ENCODE measurements at regions not wholly inside any gene's neighbourhood (a gene's known extent, or its start where the extent isn't known, plus 50 kb on each side); places are given as distances from the start of the nearest gene placed in this dataset.
"Not testable (repeated sequence)": the region's sequence is repeated elsewhere in the genome, so short reads cannot be mapped to it uniquely, and the experiment has no call there.

DNA sequence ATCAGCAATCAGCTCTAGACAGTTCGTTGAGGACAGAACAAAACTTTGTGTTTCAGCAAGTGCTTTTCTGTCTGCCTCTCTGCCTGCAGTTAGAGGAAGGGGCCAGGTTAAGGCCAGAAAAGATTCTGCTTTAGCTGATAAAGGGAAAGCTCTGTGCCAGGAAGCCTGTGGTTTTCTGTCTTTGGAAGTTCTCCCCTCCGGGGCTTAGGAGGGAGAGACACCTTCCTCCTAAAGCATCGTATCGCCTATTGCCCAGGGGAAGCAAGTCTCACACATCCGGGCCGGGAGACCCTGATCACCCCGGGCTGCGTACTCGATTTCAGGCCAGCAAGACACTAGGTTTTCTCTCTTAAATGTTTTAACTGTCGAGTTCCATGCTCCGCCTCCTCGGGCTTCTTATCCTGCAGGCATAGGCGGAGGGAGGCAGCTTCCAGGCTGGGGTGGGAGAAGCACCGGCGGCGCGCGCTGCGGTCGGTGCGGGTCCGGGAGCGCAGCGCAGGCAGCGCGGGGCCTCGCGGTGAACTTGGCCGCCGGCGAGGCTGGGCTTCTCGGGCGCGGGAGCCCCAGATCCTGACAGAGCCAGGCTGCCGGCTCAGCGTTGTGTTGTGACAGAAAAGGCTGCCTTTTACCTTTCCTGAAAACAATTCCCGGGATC lies 245.4 kb downstream of the BCL2L11 start:
- not testable (repeated sequence) for H3K9me3 Mint-ChIP-seq; H3K36me3 Mint-ChIP-seq; ATAC-seq; H3K27ac Mint-ChIP-seq; DNase-seq (ENCODE audit: low spot score in 2 of 2)

DNA sequence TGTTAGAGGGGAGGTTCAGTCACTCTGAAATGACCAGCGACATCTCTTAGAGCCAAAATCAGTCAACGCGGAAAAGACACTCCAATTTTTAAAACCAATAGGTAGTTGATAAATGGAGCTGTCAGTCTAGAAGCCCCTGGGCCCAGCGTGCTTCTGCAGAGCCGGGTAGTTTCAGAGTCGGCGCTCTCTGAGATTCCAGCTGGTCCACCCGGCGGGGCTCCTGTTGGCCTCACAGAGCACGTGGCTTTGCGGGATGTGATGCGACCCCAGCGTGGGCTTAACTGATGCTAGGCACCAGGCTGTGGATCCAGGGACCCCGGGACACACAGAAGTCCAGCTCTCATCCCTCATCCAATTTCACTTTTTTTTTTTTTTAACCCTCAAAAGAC lies 245.9 kb downstream of the BCL2L11 start:
- not testable (repeated sequence) for H3K27ac Mint-ChIP-seq; ATAC-seq; H3K9me3 Mint-ChIP-seq; DNase-seq (ENCODE audit: low spot score in 2 of 2); H3K36me3 Mint-ChIP-seq

DNA sequence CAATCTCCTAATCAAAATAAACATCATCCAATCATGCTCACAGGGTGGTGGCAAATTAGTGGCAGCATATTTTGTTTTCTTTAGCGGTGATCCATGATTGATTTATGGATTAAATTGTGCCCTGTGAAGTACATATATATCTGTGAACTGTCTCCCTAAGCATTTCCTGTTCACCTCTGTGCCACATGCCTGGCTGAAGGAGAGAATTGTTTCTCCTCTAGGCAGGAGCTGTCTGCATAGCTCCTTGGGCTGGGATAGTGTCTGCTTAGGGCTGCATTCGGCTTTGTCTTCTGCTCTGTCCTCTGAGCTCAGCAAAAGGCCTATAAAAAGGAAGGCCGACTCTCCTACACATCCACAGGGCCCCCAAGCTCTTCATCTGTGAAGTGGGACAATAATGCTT lies 246.4 kb downstream of the BCL2L11 start:
- not testable (repeated sequence) for DNase-seq (ENCODE audit: low spot score in 2 of 2); ATAC-seq; H3K9me3 Mint-ChIP-seq; H3K27ac Mint-ChIP-seq; H3K36me3 Mint-ChIP-seq

DNA sequence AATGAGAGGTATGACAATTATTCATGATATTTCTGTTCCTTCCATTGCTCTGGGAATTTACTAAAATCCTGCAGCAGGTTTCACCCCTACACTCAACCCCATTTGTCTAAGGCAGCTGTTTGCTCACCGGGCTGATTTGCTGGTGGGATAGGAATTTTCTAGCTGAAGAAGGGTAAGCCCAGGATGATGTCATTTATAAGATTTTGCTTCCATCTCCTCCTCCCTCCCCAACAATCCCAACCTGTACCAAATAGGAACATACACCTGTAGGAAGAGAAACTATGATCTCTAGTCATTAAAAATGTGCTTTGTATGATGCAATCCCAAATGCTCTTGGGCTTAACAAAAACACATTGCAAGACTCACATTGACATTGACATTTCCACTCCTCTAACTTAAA lies 247.2 kb downstream of the BCL2L11 start:
- ATAC-seq; H3K36me3 Mint-ChIP-seq; DNase-seq (ENCODE audit: low spot score in 2 of 2); H3K27ac Mint-ChIP-seq; H3K9me3 Mint-ChIP-seq: not testable (repeated sequence)

DNA sequence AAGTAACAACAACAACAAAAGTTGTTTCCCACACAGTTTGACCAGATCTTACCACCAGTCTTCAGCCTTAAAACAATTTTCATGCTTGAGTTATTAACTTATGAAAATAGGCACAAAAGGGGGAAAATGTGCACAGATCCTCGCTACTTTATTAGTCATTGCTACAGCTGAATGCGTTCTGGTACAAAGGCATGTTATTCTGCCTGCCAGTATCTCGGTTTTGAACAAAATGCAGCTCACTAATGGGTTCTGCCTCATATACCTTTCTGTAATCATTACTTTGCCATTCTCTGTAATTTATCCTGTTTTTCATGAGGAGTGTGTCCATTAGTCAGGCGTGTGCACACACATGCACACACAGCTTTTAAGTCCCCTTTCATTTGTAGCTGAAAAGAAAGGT lies 247.6 kb downstream of the BCL2L11 start:
- H3K9me3 Mint-ChIP-seq, H3K36me3 Mint-ChIP-seq: not testable (repeated sequence)

DNA sequence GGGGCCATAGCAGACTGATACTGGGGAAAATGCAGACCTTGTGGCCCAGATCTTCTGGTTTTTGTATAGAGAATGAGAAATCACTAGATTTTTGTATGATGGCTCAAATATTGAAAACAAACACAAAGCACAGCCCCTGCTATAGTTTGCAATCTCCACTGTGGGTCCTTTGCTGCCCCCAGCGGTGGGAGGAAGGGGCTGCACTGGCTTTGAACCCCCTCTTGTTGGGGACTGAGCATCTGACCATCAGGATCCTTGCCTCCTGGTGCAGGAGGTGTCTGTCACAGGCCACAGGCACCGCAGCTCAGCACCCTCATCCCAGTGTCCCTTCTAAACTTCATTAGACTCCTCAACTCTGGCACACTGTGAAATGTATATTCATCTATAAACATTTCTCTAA lies 252.3 kb downstream of the BCL2L11 start:
- not testable (repeated sequence) for H3K9me3 Mint-ChIP-seq; H3K36me3 Mint-ChIP-seq; ATAC-seq; H3K27ac Mint-ChIP-seq; DNase-seq (ENCODE audit: low spot score in 2 of 2)

More for the DNA sequence above, 247.6 kb downstream of the BCL2L11 start:
- not testable (repeated sequence) for DNase-seq (ENCODE audit: low spot score in 2 of 2); ATAC-seq; H3K27ac Mint-ChIP-seq

DNA sequence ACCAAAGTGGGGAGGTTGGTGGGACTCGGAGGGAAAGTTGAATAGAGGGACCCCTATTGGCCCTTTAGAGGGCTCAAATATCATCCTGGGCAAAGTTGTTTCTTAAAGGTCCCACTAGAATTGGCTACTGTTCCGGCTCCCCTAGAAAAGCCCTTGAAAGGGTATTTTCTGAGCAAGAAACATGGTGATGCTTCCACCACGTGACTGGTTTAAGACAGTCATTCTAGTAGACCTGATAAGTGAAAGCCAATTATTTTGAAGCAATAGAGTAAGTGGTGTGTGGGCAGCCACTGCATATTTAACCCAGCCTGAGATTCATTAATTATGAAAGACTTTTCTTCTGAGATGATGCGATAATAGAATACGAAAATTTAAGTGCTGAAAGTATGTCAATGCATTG lies 253.3 kb downstream of the BCL2L11 start:
- H3K9me3 Mint-ChIP-seq; H3K27ac Mint-ChIP-seq; H3K36me3 Mint-ChIP-seq; DNase-seq (ENCODE audit: low spot score in 2 of 2): not testable (repeated sequence)
- peak in 1 of 2 donors; percentile 34 for ATAC-seq

DNA sequence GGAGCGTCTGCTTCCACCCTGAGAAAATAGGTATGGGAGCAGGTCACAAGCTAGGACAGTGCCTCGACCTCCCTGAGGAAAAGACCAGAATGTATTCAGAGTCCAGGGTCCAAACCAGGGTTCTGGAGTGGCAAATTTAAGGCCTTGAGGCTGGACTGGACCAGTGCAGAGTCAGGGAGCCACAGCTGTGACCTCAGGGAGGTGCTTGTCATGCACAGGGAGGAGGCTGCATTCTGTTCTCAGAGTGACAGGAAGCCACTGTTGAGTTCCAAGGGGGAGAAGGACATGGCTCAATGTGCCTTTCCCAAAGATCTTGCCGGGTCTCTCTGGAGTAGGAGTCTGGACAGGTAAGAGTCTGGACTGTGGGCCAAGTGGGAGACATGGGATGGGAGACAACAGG lies 254.0 kb downstream of the BCL2L11 start:
- DNase-seq (ENCODE audit: low spot score in 2 of 2); H3K9me3 Mint-ChIP-seq; H3K36me3 Mint-ChIP-seq; H3K27ac Mint-ChIP-seq: not testable (repeated sequence)
- ATAC-seq = peak in 1 of 2 donors; percentile 39

DNA sequence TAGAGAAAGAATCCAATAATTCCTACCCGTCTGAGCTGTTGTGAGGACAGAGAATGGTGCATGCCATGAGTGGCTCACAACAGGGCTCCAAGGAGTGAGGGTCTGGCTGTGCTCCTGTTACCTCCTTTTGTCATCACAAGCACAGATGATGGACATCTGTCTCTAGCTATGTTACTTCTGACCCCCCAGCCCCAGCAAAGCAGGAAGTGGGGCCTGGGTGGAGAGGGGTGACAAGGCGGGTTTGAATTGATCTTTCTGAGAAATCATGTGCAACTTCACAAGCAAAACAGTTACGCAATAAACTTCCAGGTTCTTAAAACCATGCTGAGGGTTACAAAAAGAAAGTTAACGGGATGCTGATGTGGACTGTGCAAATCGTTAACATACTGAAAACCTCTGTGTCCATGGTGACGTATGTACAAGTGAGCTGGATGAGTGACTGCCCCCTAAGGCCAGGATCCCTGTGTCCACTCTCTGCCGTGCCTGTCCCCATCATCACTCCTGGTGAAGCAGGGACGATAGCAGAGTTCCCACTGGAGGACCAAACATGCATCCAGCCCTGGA lies 254.7 kb downstream of the BCL2L11 start:
- H3K36me3 Mint-ChIP-seq; ATAC-seq; H3K27ac Mint-ChIP-seq; H3K9me3 Mint-ChIP-seq; DNase-seq (ENCODE audit: low spot score in 2 of 2): not testable (repeated sequence)

DNA sequence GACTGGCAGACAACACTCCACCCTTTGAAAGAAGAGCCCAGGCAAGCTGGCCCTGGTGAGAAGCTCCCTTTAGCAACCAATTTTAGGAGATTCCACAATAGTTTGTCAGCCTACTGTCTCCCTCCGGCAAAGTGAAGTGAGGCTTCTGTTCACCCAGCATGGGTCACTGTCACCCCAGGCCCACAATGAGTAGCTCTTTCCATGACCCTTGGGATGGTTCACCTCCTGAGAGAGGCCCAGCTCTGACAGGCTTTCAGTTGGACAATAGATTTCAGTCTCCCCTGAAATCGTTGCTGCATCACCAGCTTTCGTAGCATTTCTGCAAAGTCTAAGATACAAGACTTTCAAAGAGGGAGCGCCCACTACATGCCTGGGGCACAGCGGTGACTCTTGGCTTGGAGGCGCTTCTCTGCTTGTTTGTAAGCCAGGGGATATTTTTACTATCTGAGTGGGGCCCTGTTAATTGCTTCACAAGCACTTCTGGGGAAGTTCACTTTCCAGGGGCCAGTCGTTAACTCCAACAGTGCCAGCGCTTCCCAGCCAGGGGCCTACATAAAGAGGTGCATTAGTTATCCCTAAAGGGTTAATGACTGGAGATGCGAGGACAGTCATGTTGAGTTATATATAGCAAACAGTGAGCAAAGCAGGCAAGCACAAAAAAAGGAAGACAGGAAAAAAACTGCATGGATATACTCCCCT lies 255.7 kb downstream of the BCL2L11 start:
- not testable (repeated sequence) for H3K36me3 Mint-ChIP-seq, ATAC-seq

DNA sequence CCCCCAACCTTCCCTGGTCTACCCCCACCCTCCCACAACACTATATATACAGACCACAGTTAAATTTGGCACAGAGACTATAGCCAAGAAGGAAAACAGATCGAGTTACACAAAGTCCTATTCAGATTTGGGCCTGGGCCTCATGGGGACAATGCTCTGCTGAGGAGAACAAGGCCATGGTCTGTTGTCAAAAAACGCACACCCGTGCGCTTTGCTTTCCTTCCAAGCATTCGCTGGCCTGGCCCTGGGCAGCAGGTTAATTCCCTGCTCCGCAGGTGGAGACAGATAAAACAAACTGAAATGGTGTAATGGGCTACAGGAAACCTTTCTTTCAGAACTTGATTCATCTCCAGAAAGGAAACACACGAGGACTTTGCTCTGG lies 256.2 kb downstream of the BCL2L11 start:
- DNase-seq (ENCODE audit: low spot score in 2 of 2); ATAC-seq; H3K9me3 Mint-ChIP-seq; H3K36me3 Mint-ChIP-seq; H3K27ac Mint-ChIP-seq: not testable (repeated sequence)

More for the DNA sequence above, 255.7 kb downstream of the BCL2L11 start:
- DNase-seq (ENCODE audit: low spot score in 2 of 2); H3K9me3 Mint-ChIP-seq; H3K27ac Mint-ChIP-seq: not testable (repeated sequence)

DNA sequence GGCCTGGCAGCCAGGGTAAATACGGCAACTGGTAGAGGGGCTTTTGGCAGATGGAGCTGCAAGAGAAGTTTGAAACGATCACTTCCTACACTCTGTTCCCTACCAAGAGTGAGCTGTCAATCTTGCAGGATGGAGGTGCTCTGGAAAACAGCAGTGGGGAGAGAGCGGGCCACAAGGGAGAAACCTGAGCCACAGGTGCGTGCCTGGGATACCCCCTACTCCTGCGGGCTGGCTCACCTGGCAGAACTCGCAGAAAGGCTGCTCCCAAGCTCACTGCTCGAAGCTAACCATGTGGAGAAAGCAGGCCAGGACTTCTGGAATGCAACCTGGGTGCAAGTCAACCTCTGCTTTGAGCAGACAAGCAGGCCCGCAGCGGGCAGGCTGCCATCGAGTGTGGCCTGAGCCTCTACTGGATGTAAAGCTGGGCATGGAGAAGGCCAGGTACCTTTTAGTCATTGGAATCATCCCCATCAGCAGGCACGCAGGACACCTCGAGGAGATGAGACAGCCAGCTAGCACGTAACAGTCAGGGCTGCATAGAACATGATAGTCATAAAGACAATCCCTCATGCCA lies 256.8 kb downstream of the BCL2L11 start:
- not testable (repeated sequence) for H3K9me3 Mint-ChIP-seq; H3K36me3 Mint-ChIP-seq; DNase-seq (ENCODE audit: low spot score in 2 of 2); H3K27ac Mint-ChIP-seq; ATAC-seq

DNA sequence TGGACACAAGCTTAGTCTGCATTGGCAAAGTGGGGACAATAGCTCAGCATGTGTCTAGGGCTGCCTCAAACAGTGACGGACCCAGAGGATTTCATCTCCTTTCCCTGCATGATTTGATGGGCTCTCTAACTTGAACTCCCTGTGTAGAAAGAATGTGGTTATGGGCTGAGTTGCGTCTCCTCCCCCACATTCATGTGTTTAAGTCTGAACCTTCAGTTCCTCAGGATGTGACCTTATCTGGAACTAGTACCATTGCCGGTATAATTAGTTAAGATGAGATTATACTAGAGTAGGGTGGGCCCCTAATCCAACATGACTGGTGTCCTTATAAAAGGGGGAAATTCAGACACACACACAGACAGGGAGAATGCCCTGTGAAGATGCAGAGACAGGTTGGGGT lies 257.6 kb downstream of the BCL2L11 start:
- not testable (repeated sequence) for H3K36me3 Mint-ChIP-seq; H3K27ac Mint-ChIP-seq; DNase-seq (ENCODE audit: low spot score in 2 of 2); H3K9me3 Mint-ChIP-seq
- ATAC-seq = peak in 1 of 2 donors; percentile 27

DNA sequence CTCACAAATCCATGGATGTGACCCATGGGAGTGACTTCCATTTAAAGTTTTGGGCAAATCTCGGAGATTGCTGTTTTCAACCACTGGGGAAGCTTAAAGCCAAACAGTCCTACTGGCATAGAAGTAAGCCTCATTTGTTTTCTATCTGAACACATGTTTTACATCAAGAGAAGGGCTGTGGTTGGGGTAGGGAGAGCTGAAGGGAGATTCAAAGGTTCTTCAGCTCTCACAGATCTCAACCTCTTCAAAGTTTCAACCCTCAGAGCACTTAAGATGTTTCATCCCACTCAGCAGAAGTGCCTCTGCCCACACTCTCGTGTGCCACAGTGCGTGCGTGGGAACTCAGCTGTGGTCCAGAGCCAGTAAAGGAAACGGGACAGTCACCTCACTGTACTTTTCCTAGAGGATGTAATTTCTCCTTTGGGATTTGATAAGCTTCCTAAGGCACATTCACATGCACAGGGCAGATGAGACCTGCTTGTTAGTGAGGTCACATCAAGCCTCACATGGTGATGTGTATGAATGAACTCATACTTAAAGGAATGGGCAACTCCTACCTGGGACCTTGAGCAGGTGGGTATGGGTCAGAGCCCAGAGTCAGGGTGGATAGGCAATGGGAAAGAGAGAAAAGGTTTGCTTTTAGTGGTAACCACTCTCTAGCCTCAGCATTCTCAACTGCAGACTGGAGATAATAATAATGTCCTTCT lies 260.2 kb downstream of the BCL2L11 start:
- not testable (repeated sequence) for DNase-seq (ENCODE audit: low spot score in 2 of 2); H3K36me3 Mint-ChIP-seq; H3K9me3 Mint-ChIP-seq; H3K27ac Mint-ChIP-seq
- ATAC-seq = peak; percentile 76 to 85

DNA sequence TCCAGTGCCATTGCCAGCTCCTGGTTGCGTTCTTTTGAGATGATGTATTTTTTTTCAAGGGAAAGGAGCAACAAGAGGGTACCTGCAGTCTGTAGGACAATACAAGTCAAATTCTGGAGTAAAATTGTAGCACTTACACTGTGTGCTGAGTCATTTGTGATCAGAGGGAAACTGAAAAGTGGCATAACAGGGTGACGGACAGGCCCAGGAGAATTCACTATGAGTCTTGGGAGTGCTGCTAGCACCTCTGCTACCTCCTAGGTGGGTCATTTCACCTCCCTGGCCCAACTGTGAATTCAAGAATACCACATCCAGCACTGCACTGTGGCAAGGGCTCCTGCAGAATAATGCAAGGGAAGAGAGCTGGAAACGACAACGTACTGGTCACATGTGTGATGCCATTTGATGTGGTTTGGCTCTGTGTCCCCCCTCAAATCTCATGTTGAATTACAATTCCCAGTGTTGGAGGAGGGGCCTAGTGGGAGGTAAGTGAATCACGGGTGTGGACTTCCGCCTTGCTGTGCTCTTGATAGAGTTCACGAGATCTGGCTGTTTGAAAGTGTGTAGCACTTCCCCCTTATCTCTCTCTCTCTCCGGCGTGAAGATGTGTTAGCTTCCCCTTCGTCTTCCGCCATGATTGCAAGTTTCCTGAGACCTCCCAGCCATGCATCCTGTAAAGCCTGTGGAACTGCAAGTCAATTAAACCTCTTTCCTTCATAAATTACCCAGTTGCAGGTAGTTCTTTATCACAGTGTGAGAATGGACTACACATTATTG lies 261.0 kb downstream of the BCL2L11 start:
- not testable (repeated sequence) for DNase-seq (ENCODE audit: low spot score in 2 of 2); H3K27ac Mint-ChIP-seq; H3K9me3 Mint-ChIP-seq; H3K36me3 Mint-ChIP-seq
- ATAC-seq = peak; percentile 59 to 65

DNA sequence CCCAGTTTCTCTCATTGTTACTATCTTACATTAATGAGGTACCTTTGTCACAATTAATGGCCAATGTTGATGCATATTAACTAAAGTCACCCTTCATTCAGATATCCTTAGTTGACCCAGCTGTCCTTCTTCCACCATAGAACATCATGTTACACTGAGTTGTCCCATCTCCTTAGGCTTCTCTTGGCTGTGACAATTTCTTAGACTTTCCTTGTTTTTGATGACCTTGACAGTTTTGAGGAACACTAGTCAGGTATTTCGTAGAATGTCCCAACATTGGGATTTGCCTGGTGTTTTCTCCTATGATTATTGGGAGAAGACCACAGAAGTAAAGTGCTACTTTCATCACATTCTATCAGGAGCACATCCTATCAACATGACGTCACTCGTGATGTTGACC lies 261.8 kb downstream of the BCL2L11 start:
- H3K27ac Mint-ChIP-seq; ATAC-seq; H3K9me3 Mint-ChIP-seq; DNase-seq (ENCODE audit: low spot score in 2 of 2); H3K36me3 Mint-ChIP-seq: not testable (repeated sequence)
